ENCODE measurements at regions not wholly inside any gene's neighbourhood (a gene's known extent, or its start where the extent isn't known, plus 50 kb on each side); places are given as distances from the start of the nearest gene placed in this dataset.
"Not testable (repeated sequence)": the region's sequence is repeated elsewhere in the genome, so short reads cannot be mapped to it uniquely, and the experiment has no call there.

DNA sequence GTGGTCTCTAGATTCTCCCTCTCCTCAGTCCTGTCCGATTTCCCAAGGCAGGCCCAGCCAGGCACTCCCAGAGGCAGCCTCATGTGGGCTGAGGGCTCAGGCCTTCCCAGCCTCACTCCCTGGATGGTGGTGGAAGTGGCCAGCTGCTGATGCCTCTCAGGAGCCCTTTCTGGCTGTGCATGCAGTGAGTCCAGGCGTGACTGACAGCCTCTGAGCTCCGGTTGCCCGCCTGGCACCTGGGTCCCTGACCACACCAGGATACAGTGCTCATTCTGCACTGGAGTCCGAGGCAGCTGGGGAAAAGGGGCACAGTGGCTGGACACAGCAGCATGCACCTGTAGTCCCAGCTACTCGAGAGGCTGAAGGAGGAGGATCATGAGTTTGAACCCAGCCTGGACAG is 132.6 kb downstream of the CUL2 start:
- FAIRE-seq = no peak

DNA sequence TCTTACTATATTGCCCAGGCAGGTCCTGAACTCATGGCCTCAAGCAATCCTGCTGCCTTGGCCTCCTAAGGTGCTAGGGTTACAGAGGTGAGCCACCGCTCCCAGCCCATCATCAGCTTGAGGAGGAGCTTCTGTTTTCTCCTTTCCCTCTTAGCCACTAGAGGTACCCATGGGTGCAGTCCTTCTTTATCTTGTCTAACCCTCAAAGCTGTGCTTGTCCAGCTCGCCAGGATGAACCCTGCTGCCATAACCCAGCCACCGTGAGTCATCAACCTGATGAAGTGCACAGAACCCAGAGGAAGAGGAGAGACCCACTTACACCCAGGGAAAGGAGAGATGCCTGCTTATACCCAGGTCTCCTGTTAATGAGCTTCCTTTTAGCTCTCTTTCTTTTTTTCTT is 133.4 kb downstream of the CUL2 start:
- FAIRE-seq = no peak

DNA sequence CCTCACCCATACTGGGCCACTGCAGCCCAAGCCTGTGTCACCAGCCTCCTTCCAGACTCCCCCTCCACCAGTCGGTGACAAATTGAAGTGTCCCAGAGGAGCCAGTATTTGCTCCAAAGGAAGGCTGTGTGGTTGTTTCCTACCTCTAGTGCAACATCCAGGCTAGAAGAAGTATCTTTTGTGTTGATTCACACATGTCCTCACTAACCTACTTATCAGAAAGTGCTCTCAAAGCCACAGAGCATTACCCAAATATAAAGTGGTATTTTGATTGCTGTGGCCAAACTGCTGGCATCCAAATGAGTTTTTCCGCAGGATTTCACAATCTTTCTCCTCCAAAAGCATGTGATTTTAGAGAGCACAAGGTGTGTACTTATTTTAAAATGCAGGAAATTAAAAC is 134.8 kb downstream of the CUL2 start:
- no peak for FAIRE-seq

DNA sequence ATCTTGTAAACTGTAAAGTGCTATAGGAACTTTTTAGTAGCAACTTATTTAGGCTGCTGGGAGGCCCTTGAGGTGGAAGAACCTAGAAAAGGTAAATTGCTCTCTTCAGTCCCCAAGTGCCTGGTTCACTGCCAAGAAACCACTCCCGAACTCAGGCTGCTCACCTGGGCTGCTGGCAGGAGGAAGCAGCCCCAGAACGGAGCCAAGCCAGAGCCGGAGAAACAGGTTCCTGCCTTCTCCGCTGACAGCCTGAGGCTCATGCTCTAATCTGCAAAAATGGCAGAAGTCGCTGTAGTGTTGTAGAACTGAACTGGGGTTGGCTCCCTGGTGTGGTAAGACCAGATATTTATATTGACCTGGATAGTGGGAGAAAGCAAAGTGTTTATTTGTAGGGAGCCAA is 136.0 kb downstream of the CUL2 start:
- FAIRE-seq = no peak

DNA sequence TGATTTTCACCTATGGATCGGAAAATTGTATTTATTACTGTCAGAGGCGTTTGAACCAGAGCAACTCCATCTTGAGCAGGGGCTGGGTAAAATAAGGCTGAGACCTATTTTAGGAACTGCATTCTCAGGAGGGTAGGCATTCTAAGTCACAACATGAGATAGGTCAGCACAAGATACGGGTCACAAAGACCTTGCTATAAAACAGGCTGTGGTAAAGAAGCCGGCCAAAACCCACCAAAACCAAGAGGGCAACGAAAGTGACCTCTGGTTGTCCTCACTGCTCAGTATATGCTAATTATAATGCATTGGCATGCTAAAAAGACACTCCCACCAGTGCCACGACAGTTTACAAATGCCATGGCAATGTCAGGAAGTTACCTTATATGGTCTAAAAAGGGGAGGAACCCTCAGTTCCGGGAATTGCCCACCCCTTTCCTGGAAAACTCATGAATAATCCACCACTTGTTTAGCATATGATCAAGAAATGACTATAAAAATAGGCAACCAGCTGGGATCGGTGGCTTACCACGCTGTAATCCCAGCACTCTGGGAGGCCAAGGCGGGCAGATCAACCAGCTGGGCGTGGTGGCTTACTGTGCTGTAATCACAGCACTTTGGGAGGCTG is 136.3 kb upstream of the PARD3 start:
- not testable (repeated sequence) for FAIRE-seq

DNA sequence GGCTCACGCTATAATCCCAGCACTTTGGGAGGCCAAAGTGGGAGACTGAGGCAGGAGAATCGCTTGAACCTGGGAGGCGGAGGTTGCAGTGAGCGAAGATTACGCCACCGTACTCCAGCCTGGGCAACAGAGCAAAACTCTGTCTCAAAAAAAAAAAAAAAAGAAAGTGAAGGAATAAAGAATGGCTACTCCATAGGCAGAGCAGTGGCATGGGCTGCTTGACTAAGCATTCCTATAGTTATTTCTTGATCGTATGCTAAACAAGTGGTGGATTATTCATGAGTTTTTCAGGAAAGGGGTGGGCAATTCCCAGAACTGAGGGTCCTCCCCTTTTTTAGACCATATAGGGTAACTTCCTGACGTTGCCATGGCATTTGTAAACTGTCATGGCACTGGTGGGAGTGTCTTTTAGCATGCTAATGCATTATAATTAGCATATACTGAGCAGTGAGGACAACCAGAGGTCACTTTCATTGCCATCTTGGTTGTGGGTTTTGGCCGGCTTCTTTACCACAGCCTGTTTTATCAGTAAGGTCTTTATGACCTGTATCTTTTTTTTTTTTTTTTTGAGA is 130.9 kb upstream of the PARD3 start:
- not testable (repeated sequence) for FAIRE-seq

DNA sequence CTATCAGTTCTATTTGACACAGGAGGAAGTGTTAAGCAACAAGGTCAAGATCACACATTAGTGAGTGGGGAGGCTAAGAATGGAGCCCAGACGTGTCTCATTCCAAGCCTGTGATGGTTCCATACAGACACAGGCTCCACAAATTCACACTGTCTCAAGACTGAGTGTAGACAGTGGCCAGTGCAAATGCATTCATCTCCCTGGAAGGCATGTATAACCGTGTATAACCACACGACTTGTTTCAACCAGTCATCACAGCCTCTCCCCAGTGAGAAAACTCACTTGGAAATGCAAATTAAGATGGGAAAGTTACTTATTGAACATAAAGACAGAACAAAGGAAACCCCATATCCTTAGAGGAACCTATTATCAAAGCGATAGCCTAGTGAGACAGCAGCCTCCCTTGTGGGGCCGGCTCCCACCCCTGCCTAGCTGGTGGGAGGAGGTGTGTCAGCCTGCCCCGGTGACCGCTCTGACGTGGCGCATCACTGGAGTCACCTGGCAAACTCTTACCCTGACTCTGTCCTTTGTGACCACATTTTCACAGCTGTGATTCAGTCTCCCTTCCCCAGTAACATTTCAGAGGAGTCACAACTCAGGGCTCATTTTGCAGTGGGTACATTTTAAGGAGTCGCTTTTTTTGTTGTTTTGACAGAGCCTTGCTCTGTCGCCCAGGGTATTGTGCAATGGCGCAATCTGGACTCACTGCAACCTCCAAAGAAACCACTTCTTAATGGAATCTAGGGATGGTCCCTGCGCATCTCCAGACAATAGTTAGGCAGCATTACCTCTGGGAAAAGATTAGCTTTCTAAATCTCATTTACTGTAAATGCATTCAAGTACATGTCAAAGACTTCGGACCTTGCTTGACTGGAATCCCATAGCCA is 126.6 kb upstream of the PARD3 start:
- no peak for FAIRE-seq

DNA sequence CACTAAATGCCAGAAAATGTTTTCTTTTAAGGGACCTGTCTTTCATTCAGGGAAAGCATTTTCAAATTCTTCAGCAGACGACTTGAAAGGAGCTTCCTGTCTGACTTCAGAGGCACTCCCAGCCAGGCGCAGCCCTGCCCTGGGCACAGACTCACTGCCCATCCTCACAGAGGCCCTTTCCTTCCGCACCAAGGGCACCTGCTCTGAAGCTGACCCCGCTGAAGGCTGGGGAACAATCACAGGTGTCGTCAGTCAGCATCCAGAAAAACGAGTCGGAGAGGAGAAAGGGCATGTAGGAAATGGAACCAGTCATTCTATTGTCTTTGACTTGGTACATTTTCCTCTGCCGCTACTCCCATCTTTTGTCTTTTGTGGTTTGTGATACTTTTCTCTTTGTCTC is 125.3 kb upstream of the PARD3 start:
- no peak for FAIRE-seq

DNA sequence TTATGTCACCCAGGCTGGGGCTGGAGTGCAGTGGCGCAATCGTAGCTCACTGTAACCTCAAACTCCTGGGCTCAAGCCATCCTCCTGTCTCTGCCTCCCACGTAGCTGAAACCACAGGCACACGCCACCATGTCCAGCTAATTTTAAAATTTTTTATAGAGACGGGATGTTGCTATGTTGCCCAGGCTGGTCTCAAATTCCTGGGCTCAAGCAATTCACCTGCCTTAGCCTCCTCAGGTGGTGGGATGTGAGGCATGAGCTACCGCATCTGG is 123.2 kb upstream of the PARD3 start:
- FAIRE-seq = no peak

DNA sequence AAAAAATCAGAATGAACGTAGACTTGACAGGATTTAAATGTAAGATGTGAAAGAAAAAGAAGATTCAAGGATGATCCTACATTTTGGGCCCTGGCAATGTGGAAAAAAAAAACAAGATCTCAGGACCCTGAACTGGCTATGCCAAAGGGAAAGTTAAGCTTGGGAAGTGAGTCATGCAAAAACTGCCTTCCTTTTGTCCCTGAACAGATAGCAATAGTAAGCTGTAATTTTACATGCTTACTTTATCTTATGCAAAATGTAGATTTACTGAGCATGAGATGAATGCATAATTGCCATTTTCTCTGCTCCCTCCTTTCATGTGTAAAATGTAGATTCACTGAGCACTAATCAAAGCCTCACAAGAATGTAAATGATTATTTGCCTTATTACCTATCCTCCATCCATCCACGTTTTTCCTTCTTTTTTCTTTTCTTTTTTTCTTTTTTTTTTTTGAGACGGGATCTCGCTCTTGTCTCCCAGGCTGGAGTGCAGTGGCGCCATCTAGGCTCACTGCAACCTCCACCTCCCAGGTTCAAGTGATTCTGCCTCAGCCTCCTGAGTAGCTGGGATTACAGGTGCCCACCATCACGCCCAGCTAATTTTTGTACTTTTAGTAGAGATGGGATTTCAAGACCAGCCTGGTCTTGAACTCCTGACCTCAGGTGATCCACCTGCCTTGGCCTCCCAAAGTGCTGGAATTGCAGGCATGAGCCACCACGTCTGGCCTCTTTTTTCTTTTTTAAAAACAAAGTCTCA is 122.7 kb upstream of the PARD3 start:
- not testable (repeated sequence) for FAIRE-seq

DNA sequence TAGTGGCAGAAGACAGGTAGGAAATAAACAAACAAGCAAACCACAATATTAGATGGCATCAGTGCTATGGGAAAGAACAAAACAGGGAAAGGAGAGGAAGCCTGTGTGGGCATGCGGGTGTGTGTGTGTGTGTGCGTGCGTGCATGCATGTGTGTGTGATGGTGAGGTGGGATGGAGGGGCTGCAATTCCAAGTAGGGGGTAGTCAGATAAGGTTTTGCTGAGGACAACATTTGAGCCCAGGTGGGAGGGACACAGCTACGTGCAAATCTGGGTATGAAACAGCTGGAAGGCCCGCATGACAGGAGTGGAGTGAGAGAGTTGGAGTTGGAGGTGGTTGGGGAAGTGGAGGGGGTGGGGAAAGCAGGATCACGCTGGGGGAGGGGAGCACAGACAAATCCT is 121.0 kb upstream of the PARD3 start:
- FAIRE-seq = no peak

DNA sequence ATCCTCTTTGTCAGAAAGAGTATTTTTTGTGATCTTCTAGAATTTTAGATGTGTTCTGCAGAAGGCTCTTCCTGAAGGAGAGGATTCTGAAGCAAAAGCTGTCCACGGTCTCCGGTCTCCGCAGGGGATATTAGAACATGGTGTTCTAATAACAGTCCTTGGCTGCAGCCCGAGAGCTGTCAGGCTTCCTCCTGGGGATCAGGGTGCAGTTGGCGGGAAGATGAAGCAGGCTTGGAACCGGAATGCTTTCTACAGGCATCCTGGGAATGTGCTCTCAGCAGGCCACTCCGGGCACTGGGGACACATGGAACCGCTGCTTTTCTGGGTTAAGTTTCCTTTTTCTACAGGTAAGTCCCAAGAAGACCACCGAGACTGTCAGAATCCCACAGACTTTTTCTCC is 118.6 kb upstream of the PARD3 start:
- no peak for FAIRE-seq

DNA sequence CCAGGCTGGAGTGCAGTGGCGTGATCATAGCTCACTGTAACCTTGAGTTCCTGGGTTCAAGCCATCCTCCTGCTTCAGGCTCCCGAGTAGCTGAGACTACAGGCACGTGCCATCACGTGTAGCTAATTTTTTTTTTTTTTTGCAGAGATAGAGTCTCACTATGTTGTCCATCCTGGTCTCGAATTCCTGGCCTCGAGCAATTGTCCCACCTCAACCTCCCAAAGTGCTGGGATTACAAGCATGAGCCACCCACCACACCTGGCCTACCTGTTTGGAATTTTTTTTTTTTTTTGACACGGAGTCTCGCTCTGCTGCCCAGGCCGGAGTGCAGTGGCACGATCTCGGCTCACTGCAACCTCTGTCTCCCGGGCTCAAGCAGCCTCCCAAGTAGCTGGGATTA is 117.1 kb upstream of the PARD3 start:
- FAIRE-seq = no peak

DNA sequence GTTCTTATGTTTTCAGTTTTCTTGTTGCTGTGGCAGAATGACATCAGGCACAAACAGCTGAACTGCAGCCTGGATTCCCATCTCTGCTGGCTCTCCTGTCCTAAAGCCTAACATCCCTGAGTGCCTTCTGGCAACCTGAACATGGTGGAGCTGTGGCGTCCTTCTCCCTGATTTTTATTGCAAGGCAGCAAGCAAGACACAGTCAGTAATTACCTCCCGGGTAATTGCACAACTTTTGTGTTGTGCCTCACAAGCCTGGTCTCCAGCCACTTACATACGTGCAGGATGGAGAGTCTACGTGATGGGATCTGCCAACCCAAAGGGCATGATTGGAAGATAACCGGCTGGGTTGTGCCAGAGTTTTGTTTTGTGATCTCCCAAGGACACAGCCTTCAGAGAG is 116.1 kb upstream of the PARD3 start:
- no peak for FAIRE-seq

DNA sequence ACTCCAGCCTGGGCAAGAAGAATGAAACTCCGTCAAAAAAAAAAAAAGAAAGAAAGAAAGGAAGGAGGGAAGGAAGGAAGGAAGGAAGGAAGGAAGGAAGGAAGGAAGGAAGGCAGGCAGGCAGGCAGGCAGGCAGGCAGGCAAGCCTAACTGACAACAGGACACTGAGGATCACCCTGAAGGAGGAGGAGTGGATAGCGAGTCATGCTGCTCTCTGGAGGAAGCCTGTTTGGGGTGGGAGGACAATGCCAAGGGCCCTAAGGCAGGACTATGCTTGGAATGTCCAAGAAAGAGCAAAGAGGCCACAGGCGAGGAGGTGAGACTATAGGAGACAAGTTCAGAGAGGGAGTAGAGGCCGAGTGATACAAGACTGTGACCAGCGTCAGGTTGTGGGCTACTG is 107.0 kb upstream of the PARD3 start:
- FAIRE-seq = no peak

DNA sequence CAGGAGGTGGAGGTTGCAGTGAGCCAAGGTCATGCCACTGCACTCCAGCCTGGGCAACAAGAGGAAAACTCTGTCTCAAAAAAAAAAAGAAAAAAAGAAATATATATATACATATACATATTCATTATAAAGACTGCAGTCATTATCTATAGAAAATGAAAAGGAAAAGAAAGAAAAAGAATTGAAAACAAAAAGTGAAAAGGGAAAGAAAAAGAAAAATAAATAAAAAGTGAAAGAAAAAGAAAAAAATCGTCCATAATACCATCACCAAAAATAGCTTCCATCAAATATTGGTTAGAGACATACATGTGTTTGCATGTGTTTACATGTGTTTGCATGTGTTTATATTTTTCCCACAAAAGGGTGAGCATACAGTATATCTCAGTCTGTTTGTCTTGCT is 105.5 kb upstream of the PARD3 start:
- FAIRE-seq = no peak

DNA sequence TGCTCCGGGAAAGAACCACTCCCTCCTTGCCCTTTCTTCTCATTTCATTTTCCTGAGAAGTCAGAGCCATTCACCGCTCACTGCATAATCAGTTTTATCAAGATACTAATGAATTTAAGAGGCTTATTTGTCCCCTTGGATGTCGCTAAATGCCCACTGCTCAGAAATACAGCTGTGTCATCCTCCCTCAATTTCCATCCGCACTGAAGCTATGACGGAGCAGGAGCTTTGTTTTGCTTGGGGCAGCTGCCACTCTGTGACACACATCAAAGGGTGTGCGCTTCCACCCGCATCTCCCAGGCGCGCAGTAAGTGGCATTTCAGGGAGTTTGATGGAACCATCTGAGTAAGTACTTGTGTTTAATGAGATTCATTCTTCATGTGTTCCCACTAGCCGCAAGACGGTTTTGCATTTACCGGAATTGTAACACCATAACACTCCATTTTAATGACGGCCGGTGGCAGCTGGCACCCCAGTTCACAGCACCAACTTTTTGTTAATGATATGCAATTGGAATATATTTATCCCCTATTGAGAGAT is 103.8 kb upstream of the PARD3 start:
- no peak for FAIRE-seq

DNA sequence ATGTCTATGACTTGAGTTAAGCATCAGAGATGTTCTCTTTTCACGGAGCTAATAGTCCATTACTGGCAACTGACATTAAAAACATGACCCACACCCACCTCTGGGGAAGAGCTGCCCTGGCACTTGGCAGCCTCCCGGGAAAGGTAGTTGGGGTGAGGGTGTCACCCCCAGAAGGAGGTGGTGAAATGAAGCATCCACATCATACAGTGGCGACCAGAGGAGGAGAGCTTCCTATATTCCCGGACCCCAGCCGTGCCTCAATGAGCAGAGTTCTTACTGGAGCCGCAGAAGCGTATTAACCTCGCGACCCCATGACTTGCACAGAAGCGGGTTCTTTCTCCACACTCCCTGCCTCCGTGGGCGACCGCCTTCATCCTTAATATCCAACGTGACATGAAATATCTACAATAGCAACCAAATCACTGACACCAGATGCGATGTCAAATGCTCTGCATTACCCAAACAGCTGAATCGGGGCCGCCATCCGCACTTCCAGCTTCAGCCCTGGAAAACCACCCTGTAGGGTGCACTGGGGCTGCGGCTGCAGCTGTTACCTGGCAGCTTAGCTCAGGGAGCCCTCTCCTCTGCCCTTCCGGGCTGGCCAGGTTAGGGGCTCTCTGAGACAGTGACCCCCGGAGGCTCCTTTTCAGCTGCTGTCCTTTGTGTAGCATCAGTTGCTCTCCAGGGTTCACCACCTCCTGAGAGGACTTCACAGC is 103.1 kb upstream of the PARD3 start:
- FAIRE-seq = no peak

DNA sequence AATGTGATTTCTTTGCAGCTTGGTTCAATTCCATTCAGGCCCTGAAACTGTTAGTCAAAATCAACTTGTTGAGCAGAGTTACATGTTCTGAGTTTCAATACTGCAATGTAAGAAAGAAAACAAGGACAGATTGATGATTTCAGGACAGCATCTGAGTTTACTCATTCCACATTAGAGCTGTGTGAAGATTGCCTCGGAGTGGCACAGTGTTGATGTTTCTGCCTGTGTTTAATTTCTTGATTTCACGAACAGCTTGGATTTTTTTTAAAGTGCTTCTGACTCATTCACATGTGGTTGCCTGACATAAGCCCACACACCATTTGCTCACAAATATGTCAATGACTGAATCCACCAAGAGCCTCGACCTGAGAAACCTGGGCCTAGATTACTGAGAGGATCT is 101.2 kb upstream of the PARD3 start:
- FAIRE-seq = peak; percentile 62

DNA sequence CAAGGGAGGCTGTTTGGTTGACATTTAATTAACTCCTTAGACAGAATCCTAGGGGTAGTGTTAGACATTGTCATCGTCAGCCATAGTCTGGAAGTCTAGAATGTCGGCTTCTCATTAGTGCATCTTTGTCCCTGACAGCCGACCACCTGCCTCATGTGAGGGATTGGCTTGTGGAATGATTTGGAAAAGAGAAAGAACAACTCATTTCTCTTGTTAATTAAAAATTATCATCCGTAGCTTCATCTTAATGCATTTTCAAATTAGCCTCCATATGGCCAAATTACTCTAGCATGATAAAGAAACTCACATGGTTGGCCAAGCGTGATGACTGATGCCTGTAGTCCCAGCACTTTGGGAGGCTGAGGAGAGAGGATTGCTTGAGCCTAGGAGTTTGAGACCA is 97.7 kb upstream of the PARD3 start:
- FAIRE-seq = no peak

DNA sequence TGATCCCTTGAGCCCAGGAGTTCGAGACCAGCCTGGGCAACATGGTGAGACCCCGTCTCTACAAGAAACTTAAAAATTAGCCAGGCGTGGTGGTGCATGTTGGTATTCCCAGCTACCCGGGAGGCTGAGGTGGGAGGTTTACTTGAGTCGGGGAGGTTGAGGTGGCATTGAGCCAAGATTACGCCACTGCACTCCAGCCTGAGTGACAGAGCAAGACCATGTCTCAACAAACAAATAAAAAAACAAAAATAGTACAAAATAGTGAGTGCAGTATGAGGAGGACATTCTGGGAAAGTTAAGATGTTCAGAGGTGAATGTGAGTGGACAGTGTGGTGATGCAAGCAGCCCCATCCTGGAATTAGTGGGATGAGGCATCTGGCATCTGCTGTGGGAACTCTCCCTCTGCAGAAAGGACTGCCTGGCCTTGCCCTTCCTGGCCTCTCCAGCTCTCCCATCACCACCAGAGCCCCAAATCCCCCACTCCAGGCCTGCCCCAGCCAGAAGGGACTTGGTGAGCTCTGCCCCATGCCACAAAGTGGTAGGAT is 96.6 kb upstream of the PARD3 start:
- FAIRE-seq = no peak

DNA sequence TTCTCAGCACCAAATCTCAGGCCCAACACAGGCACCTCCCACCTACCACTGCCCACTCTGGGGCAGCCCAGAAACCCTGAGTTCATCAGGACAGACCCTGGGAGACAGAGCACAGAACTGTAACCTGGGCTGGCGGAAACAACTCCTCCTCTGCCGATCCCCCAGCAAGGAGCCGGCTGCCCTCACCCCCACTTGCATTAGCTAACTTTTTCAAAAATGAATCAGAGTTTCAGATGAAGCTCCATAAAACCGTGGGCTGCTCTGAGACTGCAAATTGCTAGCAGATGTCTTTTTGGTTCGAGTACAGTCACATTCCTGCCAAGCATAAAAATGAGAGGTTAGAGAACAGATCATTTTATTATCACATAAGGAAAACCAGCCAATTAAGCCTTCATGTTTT is 93.4 kb upstream of the PARD3 start:
- no peak for FAIRE-seq
